Heart right ventricle (tissue), 16 donors: ENCODE measurements at regions not wholly inside any gene's neighbourhood (a gene's known extent, or its start where the extent isn't known, plus 50 kb on each side); places are given as distances from the start of the nearest gene placed in this dataset.

Source experiments
- ATAC-seq, 8 donors: fragments of 200-7000 bp; cut with Tn5 transposase; one replicate each; pipeline ENCODE4 v1.9.1; 2020; ENCODE audit warnings: mild to moderate bottlenecking in 8 of 8, moderate library complexity in 8 of 8, moderate number of reproducible peaks in 1 of 8
- DNase-seq, 2 donors: peaks; one replicate each; pipeline ENCODE4 v3.0.0-alpha.2; 2020
- H3K27ac ChIP-seq, 10 donors: fragments of 200-600 bp; sonication (generic) in 2 of 10; one replicate each; pipeline versions ENCODE4 v1.5.0 to v1.8.0; 2020 to 2022; ENCODE audit warnings: mild to moderate bottlenecking in 3 of 10
- H3K27me3 ChIP-seq, 7 donors: fragments of 200-600 bp; one replicate each; pipeline ENCODE4 v1.8.0; 2021 to 2022; ENCODE audit warnings: mild to moderate bottlenecking in 2 of 7
- H3K36me3 ChIP-seq, 9 donors: fragments of 200-600 bp; sonication (generic) in 1 of 9; one replicate each; pipeline versions ENCODE4 v1.5.0 to v1.8.0; 2020 to 2022; ENCODE audit warnings: mild to moderate bottlenecking in 2 of 9
- H3K4me1 ChIP-seq, 9 donors: fragments of 200-600 bp; sonication (generic) in 1 of 9; one replicate each; pipeline versions ENCODE4 v1.5.0 to v1.8.0; 2020 to 2022; ENCODE audit warnings: mild to moderate bottlenecking in 4 of 9
- H3K4me3 ChIP-seq, 10 donors: fragments of 200-600 bp; sonication (generic) in 2 of 10; one replicate each; pipeline versions ENCODE4 v1.5.0 to v1.8.0; 2020 to 2022; ENCODE audit warnings: mild to moderate bottlenecking in 7 of 10, moderate library complexity in 2 of 10
- H3K9me3 ChIP-seq, 11 donors: fragments of 200-600 bp in 10 of 11; sonication (generic) in 2 of 11; one replicate each; pipeline versions ENCODE4 v1.5.0 to v1.8.0; 2013 to 2022; ENCODE audit warnings: mild to moderate bottlenecking in 2 of 11, control low read depth in 1 of 11, moderate library complexity in 1 of 11
- WGBS, 2 donors: extraction: QIAGEN DNeasy Blood & Tissue Kit; methylation state at CpG; one replicate each; pipeline ENCODE4 v1.1.7; 2013; ENCODE audit warnings: inconsistent platforms in 1 of 2; 5-methylcytosine and 5-hydroxymethylcytosine counted together
- intact Hi-C, 10 donors: fragments of 100-400 bp; cut with DNase I; formaldehyde crosslinking; loops; one replicate each; pipeline versions ENCODE4 v1.11.1 to v1.14.2; 2022
- TF ChIP-seq, protein P1 (sequence below), 9 donors: fragments of 200-600 bp; sonication (generic) in 2 of 9; IDR thresholded peaks; one replicate each; pipeline versions ENCODE4 v1.5.0 to v1.8.0; 2021 to 2022; ENCODE audit warnings: antibody characterized with exemption in 9 of 9, mild to moderate bottlenecking in 5 of 9, moderate library complexity in 1 of 9
- donor health status: Arrhythmogenic right ventricular cardiomyopathy.
- donor health status: ischemic (EF 13 %, LVEDD 7.1; RV severe dilation, severe dysfunction).
- donor health status: healthy with polysubstance abuse.
- donor health status: DM: no; HTN: yes; CAD: no.
- donor health status: DM: no; HTN: no; CAD: no.
- donor health status: ischemic (EF 25% LVEDD 6.9; RV normal size, moderate dysfunction).
- donor health status: ischemic (EF 25% LVEDD 5.7; RV mildly dilated, moderate dysfunction).
- donor health status: healthy.
- donor health status: DM: yes; HTN: yes; CAD: no.
- donor health status: Ischemic cardiomyopathy.
- donor health status: ischemic (EF 35%, LVEDD 5.7; RV mildly dilated, moderate dysfunction).
- donor health status: nonischemic (EF 11% LVEDD 7.7; RV severe dilation, severe dysfunction).
- donor health status: DM: yes; HTN: yes; CAD: no.
- donor health status: PGD.
- donor health status: ischemic (EF 29% LVEDD 5.4; RV normal size, mild dysfunction).
- donor health status: nonischemic (EF 23%, LVEDD 6.1; RV moderate dilation, normal function).

DNA sequence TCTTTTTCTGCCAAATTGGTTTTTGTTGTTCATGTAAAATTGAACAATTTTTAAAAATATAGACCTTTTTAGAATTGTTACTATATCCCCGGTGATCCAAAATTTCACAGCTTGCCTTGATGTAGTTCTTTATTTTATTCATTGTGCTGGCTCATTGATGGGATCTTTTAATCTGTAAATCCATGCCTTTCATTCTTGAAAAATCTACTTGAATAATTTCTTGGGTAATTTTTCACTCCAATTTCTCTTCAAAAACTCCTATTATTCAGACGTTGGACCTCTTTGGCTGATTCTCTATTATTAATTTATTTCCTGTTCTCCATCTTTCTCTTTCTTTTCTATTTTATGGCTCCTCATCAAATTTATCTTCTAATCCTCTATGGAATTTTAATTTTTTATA is 476.1 kb upstream of the CITED2 start:
- H3K27me3 ChIP-seq: no peaks in the 10 kb centered on the region
- H3K4me3 ChIP-seq: no peak overlapping the region
- intact Hi-C loops: no loop called here
- H3K36me3 ChIP-seq: no peaks in the 10 kb centered on the region
- peaks cover 0 to 25% (median 6%) of the 10 kb centered on the region in 11 donors for H3K9me3 ChIP-seq
- H3K27ac ChIP-seq: no peak overlapping the region
- DNase-seq: no peak
- peaks cover 0 to 24% (median 5%) of the 10 kb centered on the region in 9 donors for H3K4me1 ChIP-seq
- no peak for ATAC-seq
- 94 to 95% methylated on average over 2 of the region's 2 CpGs for WGBS, 2 donors
- TF ChIP-seq, protein P1, sequence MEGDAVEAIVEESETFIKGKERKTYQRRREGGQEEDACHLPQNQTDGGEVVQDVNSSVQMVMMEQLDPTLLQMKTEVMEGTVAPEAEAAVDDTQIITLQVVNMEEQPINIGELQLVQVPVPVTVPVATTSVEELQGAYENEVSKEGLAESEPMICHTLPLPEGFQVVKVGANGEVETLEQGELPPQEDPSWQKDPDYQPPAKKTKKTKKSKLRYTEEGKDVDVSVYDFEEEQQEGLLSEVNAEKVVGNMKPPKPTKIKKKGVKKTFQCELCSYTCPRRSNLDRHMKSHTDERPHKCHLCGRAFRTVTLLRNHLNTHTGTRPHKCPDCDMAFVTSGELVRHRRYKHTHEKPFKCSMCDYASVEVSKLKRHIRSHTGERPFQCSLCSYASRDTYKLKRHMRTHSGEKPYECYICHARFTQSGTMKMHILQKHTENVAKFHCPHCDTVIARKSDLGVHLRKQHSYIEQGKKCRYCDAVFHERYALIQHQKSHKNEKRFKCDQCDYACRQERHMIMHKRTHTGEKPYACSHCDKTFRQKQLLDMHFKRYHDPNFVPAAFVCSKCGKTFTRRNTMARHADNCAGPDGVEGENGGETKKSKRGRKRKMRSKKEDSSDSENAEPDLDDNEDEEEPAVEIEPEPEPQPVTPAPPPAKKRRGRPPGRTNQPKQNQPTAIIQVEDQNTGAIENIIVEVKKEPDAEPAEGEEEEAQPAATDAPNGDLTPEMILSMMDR (IDR thresholded peaks at IDR 0.05): no peak

DNA sequence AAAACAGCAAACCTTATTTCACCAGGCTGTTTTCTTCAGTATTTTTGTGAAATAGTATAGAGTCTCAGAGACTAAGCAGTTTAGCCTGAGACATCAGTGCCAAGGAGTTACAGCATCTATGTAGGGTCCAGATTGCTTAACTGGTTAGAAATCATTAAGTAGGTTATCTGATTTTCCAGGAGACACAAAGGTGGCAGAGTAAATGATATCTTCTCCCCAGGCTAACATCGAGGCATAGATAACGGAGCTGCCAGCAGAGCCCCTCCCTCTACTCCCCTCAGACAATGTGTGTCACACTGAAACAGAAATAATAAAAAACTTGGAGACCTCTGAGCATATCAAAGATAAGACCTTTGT is 473.0 kb upstream of the CITED2 start:
- TF ChIP-seq, protein P1 (IDR thresholded peaks at IDR 0.05): no peak
- peaks cover 0 to 28% (median 6%) of the 10 kb centered on the region in 11 donors for H3K9me3 ChIP-seq
- peaks cover 0 to 18% (median 0%) of the 10 kb centered on the region in 9 donors for H3K4me1 ChIP-seq
- H3K27ac ChIP-seq: peak overlapping the region in 1 of 10 donors; percentile 32
- WGBS, 2 donors: 5 to 20% methylated on average over 2 of the region's 2 CpGs
- no peaks in the 10 kb centered on the region for H3K36me3 ChIP-seq
- H3K27me3 ChIP-seq: no peaks in the 10 kb centered on the region
- DNase-seq: no peak
- ATAC-seq: peak in 1 of 8 donors; percentile 22
- H3K4me3 ChIP-seq: no peak overlapping the region
- intact Hi-C loops: no loop called here

DNA sequence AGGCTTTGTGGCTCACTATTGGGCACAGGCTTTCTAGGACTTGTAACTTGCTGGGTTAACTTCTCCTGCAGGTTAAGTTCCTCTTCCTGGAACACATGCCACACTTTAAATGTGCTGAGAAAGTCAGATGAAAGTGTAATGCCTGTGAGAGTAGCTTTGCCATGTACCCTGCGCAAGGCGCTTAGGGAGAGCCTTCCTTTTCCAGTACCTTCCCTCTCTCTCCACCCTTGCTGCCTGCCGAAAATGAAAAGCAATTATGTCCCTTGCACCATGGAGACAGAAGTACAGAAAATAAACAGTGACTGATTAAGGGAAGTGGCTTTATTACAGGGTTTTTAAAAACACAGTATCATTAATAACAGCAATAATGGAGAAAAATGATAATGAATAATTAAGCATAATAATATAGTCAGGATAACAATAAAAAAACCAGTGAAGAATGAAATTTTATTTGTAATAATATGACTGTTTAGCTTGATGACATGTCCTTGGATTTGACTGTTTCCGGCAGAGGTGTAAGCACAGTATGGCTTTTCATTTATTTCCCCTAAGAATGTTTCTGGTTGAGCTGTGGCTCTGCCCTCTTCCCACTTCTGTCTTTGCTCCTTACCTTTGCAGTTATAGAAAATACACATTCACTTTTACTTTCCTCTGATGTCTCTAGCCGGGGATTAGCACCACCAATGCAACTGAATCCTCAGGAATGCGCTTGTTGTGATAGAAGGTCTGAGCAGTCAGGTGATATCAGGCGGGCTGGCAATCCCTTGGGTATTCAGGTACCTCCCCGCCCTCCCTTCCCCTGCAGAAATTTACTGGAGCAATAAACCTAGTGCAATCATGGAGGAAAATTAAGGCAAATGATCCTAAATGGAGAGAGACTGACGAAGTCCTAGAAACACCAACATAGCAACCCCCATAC is 472.3 kb upstream of the CITED2 start:
- intact Hi-C loops: no loop called here
- ATAC-seq: peak; percentile 55 to 97 (median 82)
- DNase-seq: peak; percentile 19 to 27
- Histone ChIP-seq H3K4me1 (peaks cover 0 to 23% (median 0%) of the 10 kb centered on the region in 9 donors), H3K36me3 (no peaks in the 10 kb centered on the region), H3K27ac (peak overlapping the region in 6 of 10 donors; percentile 8 to 35 (median 26)), H3K9me3 (peaks cover 0 to 28% (median 6%) of the 10 kb centered on the region in 11 donors), H3K4me3 (peak overlapping the region in 2 of 10 donors; percentile 26 to 32), H3K27me3 (no peaks in the 10 kb centered on the region)
- TF ChIP-seq, protein P1 (IDR thresholded peaks at IDR 0.05): no peak
- WGBS, 2 donors: 51 to 56% methylated on average over 9 of the region's 9 CpGs

DNA sequence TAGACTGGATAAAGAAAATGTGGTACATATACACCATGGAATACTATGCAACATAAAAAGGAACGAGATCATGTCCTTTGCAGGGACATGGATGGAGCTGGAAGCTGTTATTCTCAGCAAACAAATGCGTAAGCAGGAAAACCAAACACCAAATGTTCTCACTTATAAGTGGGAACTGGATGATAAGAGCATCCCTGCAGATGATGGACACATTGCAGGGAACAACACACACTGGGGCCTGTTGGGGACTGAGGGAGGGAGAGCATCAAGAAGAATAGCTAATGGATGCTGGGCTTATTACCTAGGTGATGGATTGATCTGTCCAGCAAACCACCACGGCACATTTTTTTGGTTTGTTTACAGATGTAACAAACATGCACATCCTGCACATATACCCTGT is 470.5 kb upstream of the CITED2 start:
- no peak for DNase-seq
- 77 to 79% methylated on average over 3 of the region's 3 CpGs for WGBS, 2 donors
- H3K36me3 ChIP-seq: no peaks in the 10 kb centered on the region
- TF ChIP-seq, protein P1 (IDR thresholded peaks at IDR 0.05): no peak
- H3K4me1 ChIP-seq: peaks cover 0 to 38% (median 0%) of the 10 kb centered on the region in 9 donors
- H3K4me3 ChIP-seq: no peak overlapping the region
- intact Hi-C loops: no loop called here
- H3K27me3 ChIP-seq: no peaks in the 10 kb centered on the region
- no peak overlapping the region for H3K27ac ChIP-seq
- H3K9me3 ChIP-seq: peaks cover 0 to 12% (median 0%) of the 10 kb centered on the region in 11 donors
- ATAC-seq: peak in 2 of 8 donors; percentile 53 to 65
